ENCODE measurements at regions not wholly inside any gene's neighbourhood (a gene's known extent, or its start where the extent isn't known, plus 50 kb on each side); places are given as distances from the start of the nearest gene placed in this dataset.
A peak's percentile ranks its signal among the peaks of the same experiment; 100 is the strongest.

- WGBS (ENCODE audit: low lambda C conversion rate, missing lambda C conversion rate), result 93% methylated on average over 5 of the region's 5 CpGs
- TF ChIP-seq EZH2phosphoT487 (IDR thresholded peaks at IDR 0.05; ENCODE audit: low read depth, severe bottlenecking, unreplicated experiment) (no peak), CTCF (IDR thresholded peaks at IDR 0.05; ENCODE audit: poor library complexity) (no peak), EZH2 (IDR thresholded peaks at IDR 0.05; ENCODE audit: borderline replicate concordance) (no peak)
- Histone ChIP-seq H3K9me3 (ENCODE audit: low read depth) (no peaks in the 10 kb centered on the region), H3K79me2 (no peaks in the 10 kb centered on the region), H3K4me1 (ENCODE audit: insufficient read depth) (peaks cover 18% of the 10 kb centered on the region), H3K4me2 (no peak overlapping the region), H3K4me3 (no peak overlapping the region), H3K27me3 (no peaks in the 10 kb centered on the region), H4K20me1 (ENCODE audit: insufficient read depth, poor library complexity, severe bottlenecking) (no peaks in the 10 kb centered on the region), H2AFZ (no peak overlapping the region), H3K36me3 (replicated peaks; ENCODE audit: insufficient read depth, low read depth) (no peaks in the 10 kb centered on the region), H3K9me2 (replicated peaks; ENCODE audit: insufficient read depth) (no peaks in the 10 kb centered on the region), H3K27ac (no peak overlapping the region)
- DNase-seq (ENCODE audit: low spot score), result no peak
Observed at GRCh38 chr5:173741729-173742431, 125.4 kb upstream of the BOD1 start.

DNA sequence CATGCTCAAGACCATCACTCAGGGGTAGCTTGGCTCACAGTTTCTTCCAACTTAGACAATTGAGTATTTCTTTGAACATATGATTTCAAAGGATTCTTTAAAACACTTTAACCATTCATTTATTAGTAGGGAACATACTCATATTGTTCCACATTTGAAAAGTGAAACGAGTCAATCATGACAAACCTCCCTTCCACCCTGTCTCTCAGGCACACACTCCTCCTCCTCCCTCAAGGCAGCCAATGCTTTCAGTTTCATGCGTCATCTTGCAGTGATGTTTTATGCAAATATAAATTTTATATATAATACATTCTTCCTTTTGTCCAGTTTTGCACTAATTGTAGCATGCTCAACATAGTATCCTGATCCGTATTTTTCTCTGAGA lies 126.0 kb upstream of the BOD1 start:
- H2AFZ ChIP-seq, result no peak overlapping the region
- over 99% methylated on average over 3 of the region's 3 CpGs for whole genome bisulfite sequencing (ENCODE audit: low lambda C conversion rate, missing lambda C conversion rate)
- H3K4me2 ChIP-seq, result no peak overlapping the region
- no peaks in the 10 kb centered on the region for H4K20me1 ChIP-seq (ENCODE audit: insufficient read depth, poor library complexity, severe bottlenecking)
- DNase-seq (ENCODE audit: low spot score), result no peak
- no peak overlapping the region for H3K4me3 ChIP-seq
- H3K36me3 ChIP-seq (replicated peaks; ENCODE audit: insufficient read depth, low read depth), result no peaks in the 10 kb centered on the region
- H3K4me1 ChIP-seq (ENCODE audit: insufficient read depth), result peaks cover 13% of the 10 kb centered on the region
- TF ChIP-seq EZH2 (IDR thresholded peaks at IDR 0.05; ENCODE audit: borderline replicate concordance), result no peak
- no peak for TF ChIP-seq CTCF (IDR thresholded peaks at IDR 0.05; ENCODE audit: poor library complexity)
- no peak for TF ChIP-seq EZH2phosphoT487 (IDR thresholded peaks at IDR 0.05; ENCODE audit: low read depth, severe bottlenecking, unreplicated experiment)
- no peaks in the 10 kb centered on the region for H3K9me2 ChIP-seq (replicated peaks; ENCODE audit: insufficient read depth)
- no peaks in the 10 kb centered on the region for H3K79me2 ChIP-seq
- H3K27ac ChIP-seq, result no peak overlapping the region
- H3K27me3 ChIP-seq, result no peaks in the 10 kb centered on the region
- H3K9me3 ChIP-seq (ENCODE audit: low read depth), result no peaks in the 10 kb centered on the region

DNA sequence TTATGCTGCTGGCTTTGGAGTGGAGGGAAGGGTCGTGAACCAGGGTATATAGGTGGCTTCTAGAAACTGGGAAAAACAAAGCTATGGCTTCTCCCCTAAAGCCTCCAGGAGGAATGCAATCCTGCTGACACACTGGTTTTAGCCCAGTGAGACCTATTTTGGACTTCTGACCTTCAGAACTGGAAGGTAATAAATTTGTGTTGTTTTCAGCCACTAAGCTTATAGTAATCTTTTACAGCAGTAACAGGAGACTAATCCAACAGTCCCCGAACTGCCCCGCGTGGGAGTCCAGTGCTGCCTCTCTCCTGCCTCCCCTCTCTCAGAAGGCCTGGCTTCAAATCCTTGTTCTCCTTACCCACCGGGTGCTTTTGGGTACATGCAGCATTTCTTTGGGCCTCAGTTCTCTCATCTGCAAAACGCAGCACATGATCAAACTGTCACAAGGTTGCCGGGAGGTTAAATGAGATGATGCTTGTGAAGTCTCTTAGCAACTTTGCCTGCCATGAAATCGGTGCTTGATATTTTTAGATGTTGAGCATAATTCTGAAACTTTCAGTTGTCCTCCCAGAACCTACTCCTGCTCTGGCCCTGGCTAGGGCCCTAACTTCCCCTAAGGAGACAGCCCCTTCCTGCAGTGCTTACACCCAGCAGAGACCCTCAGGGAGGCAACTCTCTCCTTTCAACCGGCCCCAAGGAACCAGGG lies 127.3 kb upstream of the BOD1 start:
- H3K9me3 ChIP-seq (ENCODE audit: low read depth), result no peaks in the 10 kb centered on the region
- H3K27me3 ChIP-seq, result no peaks in the 10 kb centered on the region
- peak; percentile 30 for DNase-seq (ENCODE audit: low spot score)
- 68% methylated on average over 9 of the region's 9 CpGs for WGBS (ENCODE audit: low lambda C conversion rate, missing lambda C conversion rate)
- peak overlapping the region; percentile 89 for H3K27ac ChIP-seq
- no peak overlapping the region for H3K4me2 ChIP-seq
- peaks cover 11% of the 10 kb centered on the region for H3K4me1 ChIP-seq (ENCODE audit: insufficient read depth)
- H3K36me3 ChIP-seq (replicated peaks; ENCODE audit: insufficient read depth, low read depth), result no peaks in the 10 kb centered on the region
- H3K9me2 ChIP-seq (replicated peaks; ENCODE audit: insufficient read depth), result no peaks in the 10 kb centered on the region
- H3K4me3 ChIP-seq, result no peak overlapping the region
- no peaks in the 10 kb centered on the region for H4K20me1 ChIP-seq (ENCODE audit: insufficient read depth, poor library complexity, severe bottlenecking)
- no peak overlapping the region for H2AFZ ChIP-seq
- no peak for TF ChIP-seq EZH2 (IDR thresholded peaks at IDR 0.05; ENCODE audit: borderline replicate concordance)
- no peak for TF ChIP-seq EZH2phosphoT487 (IDR thresholded peaks at IDR 0.05; ENCODE audit: low read depth, severe bottlenecking, unreplicated experiment)
- no peak for TF ChIP-seq CTCF (IDR thresholded peaks at IDR 0.05; ENCODE audit: poor library complexity)
- H3K79me2 ChIP-seq, result no peaks in the 10 kb centered on the region

Measured in hepatocyte (in vitro differentiated cells).